K562 (cell line): ENCODE measurements at regions not wholly inside any gene's neighbourhood (a gene's known extent, or its start where the extent isn't known, plus 50 kb on each side); places are given as distances from the start of the nearest gene placed in this dataset.

Experiments
- CBFA2T3 ChIP-seq: fragments of 450-650 bp; IDR thresholded peaks from 2 replicates; pipeline ENCODE4 v1.6.1; 2017
- CBX3 ChIP-seq, 2 experiments: IDR thresholded peaks; 1 replicate in 1 of 2; 2 replicates in 1 of 2; pipeline ENCODE4 v1.6.1; 2012; ENCODE audit warnings: inconsistent platforms in 2 of 2, low read length in 2 of 2, borderline replicate concordance in 1 of 2, control low read depth in 1 of 2
- DACH1 ChIP-seq: fragments of 450-650 bp; IDR thresholded peaks from 2 replicates; pipeline ENCODE4 v1.6.1; 2018; ENCODE audit not compliant: partially characterized antibody
- EP300 ChIP-seq: IDR thresholded peaks from 2 replicates; pipeline ENCODE4 v1.6.1; 2012; ENCODE audit warnings: low read length, improper control_type of control experiment
- HDAC1 ChIP-seq, 2 experiments: fragments of 450-650 bp; IDR thresholded peaks; 2 replicates each; pipeline ENCODE4 v1.6.1; 2016 to 2017; ENCODE audit warnings: inconsistent platforms in 1 of 2, mild to moderate bottlenecking in 1 of 2, moderate library complexity in 1 of 2
- HMBOX1 ChIP-seq: sonication (generic); IDR thresholded peaks from 2 replicates; pipeline ENCODE4 v1.6.1; 2016
- JUNB ChIP-seq: fragments of 450-650 bp; formaldehyde crosslinking; conservative IDR thresholded peaks from 2 replicates; pipeline ENCODE4 v1.4.0; 2020; ENCODE audit warnings: mild to moderate bottlenecking
- KHSRP ChIP-seq: fragments of 450-650 bp; IDR thresholded peaks from 2 replicates; pipeline ENCODE4 v1.6.1; 2017
- MITF ChIP-seq: IDR thresholded peaks from 2 replicates; pipeline ENCODE4 v1.6.1; 2014; ENCODE audit warnings: antibody characterized with exemption
- MNT ChIP-seq, 2 experiments: fragments of 450-650 bp; conservative IDR thresholded peaks; 2 replicates each; pipeline ENCODE4 v1.6.1; 2017; ENCODE audit warnings: mild to moderate bottlenecking in 2 of 2, moderate library complexity in 2 of 2
- PHTF2 ChIP-seq: fragments of 250-450 bp; sonication (Bioruptor Pico); IDR thresholded peaks from 2 replicates; pipeline ENCODE4 v1.5.0; 2021; ENCODE audit warnings: mild to moderate bottlenecking
- RAD51 ChIP-seq: fragments of 450-650 bp; IDR thresholded peaks from 2 replicates; pipeline ENCODE4 v1.7.1; 2016; ENCODE audit warnings: low read depth, mild to moderate bottlenecking, borderline replicate concordance
- SAP30 ChIP-seq: fragments of 200-600 bp; sonication (generic); IDR thresholded peaks from 2 replicates; pipeline ENCODE4 v1.6.1; 2012; ENCODE audit warnings: borderline replicate concordance, low read depth, mild to moderate bottlenecking, moderate library complexity, low read length, control low read depth, inconsistent platforms; ENCODE audit not compliant: insufficient read depth, poor library complexity, severe bottlenecking
- SMARCE1 ChIP-seq: fragments of 450-650 bp; IDR thresholded peaks from 2 replicates; pipeline ENCODE4 v1.7.1; 2016; ENCODE audit warnings: mild to moderate bottlenecking
- TBL1XR1 ChIP-seq, 2 experiments: IDR thresholded peaks; 2 replicates each; pipeline ENCODE4 v1.6.1; 2012; ENCODE audit warnings: improper control_type of control experiment in 2 of 2, low read length in 2 of 2, mild to moderate bottlenecking in 1 of 2
- TCFL5 ChIP-seq: fragments of 250-450 bp; sonication (Bioruptor Pico); conservative IDR thresholded peaks from 2 replicates; pipeline ENCODE4 v1.6.1; 2021; ENCODE audit warnings: mild to moderate bottlenecking, moderate library complexity, matching md5 sums
- U2AF1 ChIP-seq: fragments of 200-400 bp; formaldehyde crosslinking; optimal IDR thresholded peaks from 2 replicates; pipeline ENCODE3; 2017; ENCODE audit warnings: mild to moderate bottlenecking, low read depth, low read length, moderate library complexity
- XRCC3 ChIP-seq: fragments of 450-650 bp; IDR thresholded peaks from 2 replicates; pipeline ENCODE4 v1.6.1; 2017; ENCODE audit warnings: mild to moderate bottlenecking, moderate library complexity
- ZMIZ1 ChIP-seq, 2 experiments: fragments of 150-350 bp in 1 of 2; IDR thresholded peaks; 2 replicates each; pipeline ENCODE4 v1.6.1; 2012 to 2016; ENCODE audit warnings: low read depth in 2 of 2, low read length in 2 of 2, mild to moderate bottlenecking in 1 of 2, moderate library complexity in 1 of 2
- ZNF24 ChIP-seq: fragments of 450-650 bp; IDR thresholded peaks from 2 replicates; pipeline ENCODE4 v1.6.1; 2016
- ZNF695 ChIP-seq: fragments of 450-650 bp; formaldehyde crosslinking; IDR thresholded peaks from 2 replicates; pipeline ENCODE4 v1.4.0; 2020; ENCODE audit warnings: mild to moderate bottlenecking, moderate library complexity
- ZNF717 ChIP-seq: fragments of 250-450 bp; sonication (Bioruptor Pico); IDR thresholded peaks from 2 replicates; pipeline ENCODE4 v1.5.0; 2021

- TF ChIP-seq RAD51 (no peak), TBL1XR1 (IDR thresholded peaks at IDR 0.05; ENCODE audit: low read length in 2 of 2) (peak in 1 of 2 experiments; percentile 47; a peak in 2 of 4 replicates), TCFL5 (CRISPR knock-in tag) (no peak), MNT (conservative IDR thresholded peaks at IDR 0.05) (peak in 1 of 2 experiments; percentile 52; a peak in 1 of 4 replicates), SAP30 (no peak), HDAC1 (IDR thresholded peaks at IDR 0.05) (peak in 1 of 2 experiments; percentile 98; a peak in 2 of 4 replicates), MITF (no peak), EP300 (peak; percentile 60; the same call in 1 of the 2 replicates), XRCC3 (no peak), DACH1 (peak; percentile 56), U2AF1 (no peak), ZMIZ1 (IDR thresholded peaks at IDR 0.05; ENCODE audit: low read depth in 2 of 2, low read length in 2 of 2) (peak in 1 of 2 experiments; percentile 55; a peak in 1 of 4 replicates), PHTF2 (no peak), ZNF24 (no peak), ZNF717 (CRISPR knock-in tag) (no peak), KHSRP (0 out of 2 replicates have a peak, but pooled peaks have one; percentile 29), ZNF695 (CRISPR knock-in tag) (no peak), JUNB (CRISPR knock-in tag) (no peak), CBX3 (IDR thresholded peaks at IDR 0.05; ENCODE audit: borderline replicate concordance in 1 of 2, low read length in 2 of 2) (no peak), CBFA2T3 (peak; percentile 94), HMBOX1 (no peak), SMARCE1 (peak; percentile 86)
Observed at GRCh38 chr4:127533028-127533700, 99.6 kb upstream of the INTU start (continued).
